ENCODE measurements at regions not wholly inside any gene's neighbourhood (a gene's known extent, or its start where the extent isn't known, plus 50 kb on each side); places are given as distances from the start of the nearest gene placed in this dataset.
A peak's percentile ranks its signal among the peaks of the same experiment; 100 is the strongest.

DNA sequence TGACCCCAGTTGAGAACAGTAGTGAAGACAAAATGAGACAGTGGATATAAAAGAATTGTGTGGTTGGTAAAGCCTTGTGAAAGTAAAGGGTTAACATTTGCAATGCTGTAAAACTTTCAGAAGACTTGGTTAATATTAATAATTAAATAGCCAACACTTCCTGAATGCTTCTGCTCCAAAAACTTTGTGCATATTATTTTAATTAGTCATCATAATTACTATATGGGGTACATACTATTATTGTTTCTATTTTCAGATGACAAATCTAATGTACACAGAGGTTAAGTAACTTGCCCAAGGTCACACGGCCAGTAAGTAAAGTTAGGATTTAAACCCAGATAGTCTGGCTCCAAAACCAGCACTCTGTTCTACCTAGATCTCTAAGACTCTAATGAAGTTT is 291.3 kb downstream of the OGFRL1 start:
- H3K9me3 ChIP-seq (replicated peaks in 1 of 3): no peaks in the 10 kb centered on the region
- no peak for DNase-seq
- intact Hi-C loops (cut with DNase I): no loop called here
- TF ChIP-seq, protein P1, sequence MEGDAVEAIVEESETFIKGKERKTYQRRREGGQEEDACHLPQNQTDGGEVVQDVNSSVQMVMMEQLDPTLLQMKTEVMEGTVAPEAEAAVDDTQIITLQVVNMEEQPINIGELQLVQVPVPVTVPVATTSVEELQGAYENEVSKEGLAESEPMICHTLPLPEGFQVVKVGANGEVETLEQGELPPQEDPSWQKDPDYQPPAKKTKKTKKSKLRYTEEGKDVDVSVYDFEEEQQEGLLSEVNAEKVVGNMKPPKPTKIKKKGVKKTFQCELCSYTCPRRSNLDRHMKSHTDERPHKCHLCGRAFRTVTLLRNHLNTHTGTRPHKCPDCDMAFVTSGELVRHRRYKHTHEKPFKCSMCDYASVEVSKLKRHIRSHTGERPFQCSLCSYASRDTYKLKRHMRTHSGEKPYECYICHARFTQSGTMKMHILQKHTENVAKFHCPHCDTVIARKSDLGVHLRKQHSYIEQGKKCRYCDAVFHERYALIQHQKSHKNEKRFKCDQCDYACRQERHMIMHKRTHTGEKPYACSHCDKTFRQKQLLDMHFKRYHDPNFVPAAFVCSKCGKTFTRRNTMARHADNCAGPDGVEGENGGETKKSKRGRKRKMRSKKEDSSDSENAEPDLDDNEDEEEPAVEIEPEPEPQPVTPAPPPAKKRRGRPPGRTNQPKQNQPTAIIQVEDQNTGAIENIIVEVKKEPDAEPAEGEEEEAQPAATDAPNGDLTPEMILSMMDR (IDR thresholded peaks at IDR 0.05): no peak
- TF ChIP-seq POLR2A (IDR thresholded peaks at IDR 0.05): no peak
- H3K27ac ChIP-seq: no peak overlapping the region
- no peaks in the 10 kb centered on the region for H3K4me1 ChIP-seq (replicated peaks in 1 of 2)
- no peak overlapping the region for H3K4me3 ChIP-seq
- H3K27me3 ChIP-seq: no peaks in the 10 kb centered on the region
- 47 to 77% (median 54%) methylated on average over 1 of the region's 1 CpG for WGBS, 4 donors
- H3K36me3 ChIP-seq (replicated peaks in 1 of 2): no peaks in the 10 kb centered on the region

DNA sequence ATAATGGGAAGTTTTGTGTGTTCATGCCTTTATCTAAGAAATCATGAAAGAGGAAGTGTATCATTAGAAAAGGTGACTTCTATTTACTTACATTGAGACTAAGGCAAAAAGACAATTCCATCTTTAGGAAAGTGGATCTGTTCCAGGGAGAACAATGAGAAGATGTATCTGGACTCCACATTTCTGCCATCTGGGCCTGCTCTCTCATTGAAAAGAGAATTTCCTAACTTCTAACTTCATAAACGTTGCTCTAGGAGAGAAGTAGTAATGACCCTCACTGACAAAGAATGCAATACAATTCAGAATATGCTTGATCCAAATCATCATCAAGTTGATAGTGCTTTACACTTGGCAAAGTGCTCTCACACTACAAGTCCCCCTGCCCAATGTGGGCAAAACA is 294.2 kb downstream of the OGFRL1 start:
- H3K9me3 ChIP-seq (replicated peaks in 1 of 3): no peaks in the 10 kb centered on the region
- H3K27ac ChIP-seq: no peak overlapping the region
- intact Hi-C loops (cut with DNase I): no loop called here
- WGBS, 4 donors: 31 to 79% (median 50%) methylated on average over 1 of the region's 1 CpG
- no peaks in the 10 kb centered on the region for H3K36me3 ChIP-seq (replicated peaks in 1 of 2)
- no peak for TF ChIP-seq POLR2A (IDR thresholded peaks at IDR 0.05)
- TF ChIP-seq, protein P1 (IDR thresholded peaks at IDR 0.05): no peak
- no peaks in the 10 kb centered on the region for H3K27me3 ChIP-seq
- H3K4me3 ChIP-seq: no peak overlapping the region
- DNase-seq: no peak
- H3K4me1 ChIP-seq (replicated peaks in 1 of 2): no peaks in the 10 kb centered on the region

DNA sequence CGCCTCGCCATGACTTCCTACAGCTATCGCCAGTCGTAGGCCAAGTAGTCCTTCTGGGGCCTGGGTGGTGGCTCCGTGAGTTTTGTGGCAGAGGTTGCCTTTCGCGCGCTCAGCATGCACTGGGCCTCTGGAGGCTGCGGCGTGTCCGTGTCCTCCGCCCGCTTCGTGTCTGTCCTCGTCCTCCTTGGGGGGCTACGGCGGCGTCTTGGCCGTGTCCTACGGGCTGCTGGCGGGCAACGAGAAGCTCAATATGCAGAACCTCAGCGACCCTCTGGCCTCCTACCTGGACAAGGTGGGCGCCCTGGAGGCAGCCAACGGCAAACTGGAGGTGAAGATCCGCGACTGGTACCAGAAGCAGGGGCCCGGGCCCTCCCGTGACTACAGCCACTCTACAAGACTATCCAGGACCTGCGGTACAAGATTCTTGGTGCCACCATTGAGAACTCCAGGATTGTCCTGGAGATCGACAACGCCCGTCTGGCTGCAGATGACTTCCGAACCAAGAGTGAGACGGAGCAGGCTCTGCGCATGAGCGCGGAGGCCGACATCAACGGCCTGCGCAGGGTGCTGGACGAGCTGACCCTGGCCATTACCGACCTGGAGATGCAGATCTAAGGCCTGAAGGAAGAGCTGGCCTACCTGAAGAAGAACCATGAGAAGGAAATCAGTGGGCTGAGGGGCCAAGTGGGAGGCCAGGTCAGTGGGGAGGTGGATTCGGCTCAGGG is 296.3 kb downstream of the OGFRL1 start:
- no peaks in the 10 kb centered on the region for H3K36me3 ChIP-seq (replicated peaks in 1 of 2)
- 94 to 97% (median 95%) methylated on average over 34 to 44 of the region's 44 CpGs for WGBS, 4 donors
- no peaks in the 10 kb centered on the region for H3K27me3 ChIP-seq
- no peaks in the 10 kb centered on the region for H3K9me3 ChIP-seq (replicated peaks in 1 of 3)
- TF ChIP-seq POLR2A (IDR thresholded peaks at IDR 0.05): no peak
- TF ChIP-seq, protein P1 (IDR thresholded peaks at IDR 0.05): no peak
- no peaks in the 10 kb centered on the region for H3K4me1 ChIP-seq (replicated peaks in 1 of 2)
- DNase-seq: no peak
- intact Hi-C loops (cut with DNase I): no loop called here
- H3K4me3 ChIP-seq: no peak overlapping the region
- no peak overlapping the region for H3K27ac ChIP-seq

DNA sequence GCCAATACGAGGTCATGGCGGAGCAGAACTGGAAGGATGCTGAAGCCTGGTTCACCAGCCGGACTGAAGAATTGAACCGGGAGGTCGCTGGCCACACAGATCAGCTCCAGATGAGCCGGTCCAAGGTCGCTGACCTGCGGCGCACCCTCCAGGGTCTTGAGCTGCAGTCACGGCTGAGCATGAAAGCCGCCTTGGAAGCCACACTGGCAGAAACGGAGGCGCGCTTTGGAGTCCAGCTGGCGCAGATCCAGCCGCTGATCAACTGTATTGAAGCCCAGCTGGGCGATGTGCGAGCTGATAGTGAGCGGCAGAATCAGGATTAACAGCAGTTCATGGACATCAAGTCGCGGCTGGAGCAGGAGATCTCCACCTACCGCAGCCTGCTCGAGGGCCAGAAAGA is 296.9 kb downstream of the OGFRL1 start:
- WGBS, 4 donors: 91 to 95% (median 95%) methylated on average over 8 to 23 of the region's 23 CpGs
- no peak for TF ChIP-seq POLR2A (IDR thresholded peaks at IDR 0.05)
- TF ChIP-seq, protein P1 (IDR thresholded peaks at IDR 0.05): no peak

More for the DNA sequence above, 296.9 kb downstream of the OGFRL1 start:
- Histone ChIP-seq H3K27ac (no peak overlapping the region), H3K4me3 (no peak overlapping the region), H3K27me3 (no peaks in the 10 kb centered on the region), H3K4me1 (replicated peaks in 1 of 2) (no peaks in the 10 kb centered on the region), H3K9me3 (replicated peaks in 1 of 3) (no peaks in the 10 kb centered on the region), H3K36me3 (replicated peaks in 1 of 2) (no peaks in the 10 kb centered on the region)
- peak in 1 of 7 donors; percentile 22 for DNase-seq
- intact Hi-C loops (cut with DNase I): no loop called here
